Activated CD8-positive, alpha-beta T cell treated with anti-CD3 and anti-CD28 coated beads for 36 hours (primary cell): ENCODE measurements at regions not wholly inside any gene's neighbourhood (a gene's known extent, or its start where the extent isn't known, plus 50 kb on each side); places are given as distances from the start of the nearest gene placed in this dataset.

ENCODE experiments used
- ATAC-seq: fragments of 200-7000 bp; cut with Tn5 transposase; one replicate; pipeline ENCODE4 v1.10.0; 2021; ENCODE audit warnings: mild to moderate bottlenecking, moderate library complexity
- CTCF ChIA-PET: fragments of 350-600 bp; sonication (Branson Sonifier 250); formaldehyde crosslinking; loops from one replicate; lab custom pipeline; 2021; ENCODE audit warnings: antibody characterized with exemption; lab: Charles Lee
- POLR2A ChIA-PET: fragments of 350-600 bp; sonication (Branson Sonifier 250); formaldehyde crosslinking; loops from one replicate; lab custom pipeline; 2021; ENCODE audit warnings: antibody characterized with exemption; lab: Charles Lee
- DNase-seq: peaks from one replicate; pipeline ENCODE4 v3.0.0-alpha.2; 2020
- H3K27ac Mint-ChIP-seq: one replicate; pipeline ENCODE4 v1.8.0; 2021; ENCODE audit warnings: mild to moderate bottlenecking, mixed read lengths
- H3K27me3 Mint-ChIP-seq: one replicate; pipeline ENCODE4 v1.8.0; 2021; ENCODE audit warnings: mixed read lengths
- H3K36me3 Mint-ChIP-seq: one replicate; pipeline ENCODE4 v1.8.0; 2021; ENCODE audit warnings: low read depth, mixed read lengths
- H3K4me1 Mint-ChIP-seq: one replicate; pipeline ENCODE4 v1.8.0; 2021; ENCODE audit warnings: low read depth, mixed read lengths
- H3K4me3 Mint-ChIP-seq: one replicate; pipeline ENCODE4 v1.8.0; 2021; ENCODE audit warnings: mild to moderate bottlenecking, moderate library complexity, mixed read lengths
- H3K9me3 Mint-ChIP-seq: one replicate; pipeline ENCODE4 v1.8.0; 2021; ENCODE audit warnings: mixed read lengths
- intact Hi-C: fragments of 100-400 bp; cut with micrococcal nuclease; formaldehyde crosslinking; loops from one replicate; pipeline ENCODE4 v1.10.0; 2022
- TF ChIP-seq, protein P1 (sequence below): fragments of 200-600 bp; IDR thresholded peaks from one replicate; pipeline ENCODE4 v1.8.0; 2022; ENCODE audit warnings: antibody characterized with exemption, mild to moderate bottlenecking

DNA sequence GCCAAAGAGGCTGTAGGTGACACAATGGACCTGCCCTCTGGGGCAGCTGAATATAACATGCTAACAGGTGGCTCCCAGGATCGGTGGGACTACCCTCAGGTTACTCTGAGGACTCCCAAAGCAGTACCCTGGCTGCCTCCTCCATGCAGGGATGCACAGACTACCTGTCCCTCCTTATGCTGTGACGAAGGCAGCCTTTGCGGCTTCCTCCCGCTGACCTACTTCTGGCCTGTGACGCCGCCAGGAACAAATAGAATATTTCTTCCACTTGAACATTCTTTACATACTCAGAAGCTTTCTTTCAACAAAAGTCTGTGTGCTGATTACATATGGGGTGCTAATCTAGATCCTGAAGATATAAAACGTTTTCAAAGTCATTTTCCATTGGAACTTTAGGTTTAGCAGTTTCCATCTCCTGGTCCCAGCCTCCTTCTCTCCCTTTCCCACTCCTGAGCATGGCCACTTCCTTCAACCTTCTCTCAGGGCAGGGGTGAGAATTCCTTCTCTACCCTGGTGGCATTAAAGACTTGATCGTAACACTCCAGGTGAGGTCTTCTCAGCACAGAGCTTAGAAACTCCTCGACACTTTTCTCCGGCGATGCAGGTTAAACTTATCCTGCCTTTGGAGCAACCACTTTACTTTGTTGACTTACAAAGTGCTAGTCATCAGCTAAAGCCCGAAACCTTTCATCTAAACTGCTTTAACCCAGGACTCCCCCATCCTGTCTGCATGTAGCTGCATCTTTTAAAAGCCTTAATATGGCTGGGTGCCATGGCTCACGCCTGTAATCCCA lies 58.9 kb upstream of the STK17B start:
- Mint-ChIP-seq H3K36me3 (peaks cover 11% of the 10 kb centered on the region), H3K4me1 (peaks cover 88% of the 10 kb centered on the region), H3K27ac (peak overlapping the region; percentile 97), H3K9me3 (peaks cover 2% of the 10 kb centered on the region), H3K27me3 (no peaks in the 10 kb centered on the region), H3K4me3 (peak overlapping the region; percentile 64)
- ChIA-PET CTCF (interaction anchor here (0.7 to 9.2 kb wide), 6 partner anchors 10 to 66 kb away, joined by 3 to 65 read pairs (median 14); no protein-coding TSS in a partner anchor), POLR2A (interaction anchor here (0.6 to 6.6 kb wide), 12 partner anchors 11 to 77 kb away, joined by 3 to 47 read pairs (median 4); partner anchors contain the start of gene STK17B)
- TF ChIP-seq, protein P1, sequence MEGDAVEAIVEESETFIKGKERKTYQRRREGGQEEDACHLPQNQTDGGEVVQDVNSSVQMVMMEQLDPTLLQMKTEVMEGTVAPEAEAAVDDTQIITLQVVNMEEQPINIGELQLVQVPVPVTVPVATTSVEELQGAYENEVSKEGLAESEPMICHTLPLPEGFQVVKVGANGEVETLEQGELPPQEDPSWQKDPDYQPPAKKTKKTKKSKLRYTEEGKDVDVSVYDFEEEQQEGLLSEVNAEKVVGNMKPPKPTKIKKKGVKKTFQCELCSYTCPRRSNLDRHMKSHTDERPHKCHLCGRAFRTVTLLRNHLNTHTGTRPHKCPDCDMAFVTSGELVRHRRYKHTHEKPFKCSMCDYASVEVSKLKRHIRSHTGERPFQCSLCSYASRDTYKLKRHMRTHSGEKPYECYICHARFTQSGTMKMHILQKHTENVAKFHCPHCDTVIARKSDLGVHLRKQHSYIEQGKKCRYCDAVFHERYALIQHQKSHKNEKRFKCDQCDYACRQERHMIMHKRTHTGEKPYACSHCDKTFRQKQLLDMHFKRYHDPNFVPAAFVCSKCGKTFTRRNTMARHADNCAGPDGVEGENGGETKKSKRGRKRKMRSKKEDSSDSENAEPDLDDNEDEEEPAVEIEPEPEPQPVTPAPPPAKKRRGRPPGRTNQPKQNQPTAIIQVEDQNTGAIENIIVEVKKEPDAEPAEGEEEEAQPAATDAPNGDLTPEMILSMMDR: no peak
- intact Hi-C loops: no loop called here
- DNase-seq (peak; percentile 71), ATAC-seq (peak; percentile 34)

DNA sequence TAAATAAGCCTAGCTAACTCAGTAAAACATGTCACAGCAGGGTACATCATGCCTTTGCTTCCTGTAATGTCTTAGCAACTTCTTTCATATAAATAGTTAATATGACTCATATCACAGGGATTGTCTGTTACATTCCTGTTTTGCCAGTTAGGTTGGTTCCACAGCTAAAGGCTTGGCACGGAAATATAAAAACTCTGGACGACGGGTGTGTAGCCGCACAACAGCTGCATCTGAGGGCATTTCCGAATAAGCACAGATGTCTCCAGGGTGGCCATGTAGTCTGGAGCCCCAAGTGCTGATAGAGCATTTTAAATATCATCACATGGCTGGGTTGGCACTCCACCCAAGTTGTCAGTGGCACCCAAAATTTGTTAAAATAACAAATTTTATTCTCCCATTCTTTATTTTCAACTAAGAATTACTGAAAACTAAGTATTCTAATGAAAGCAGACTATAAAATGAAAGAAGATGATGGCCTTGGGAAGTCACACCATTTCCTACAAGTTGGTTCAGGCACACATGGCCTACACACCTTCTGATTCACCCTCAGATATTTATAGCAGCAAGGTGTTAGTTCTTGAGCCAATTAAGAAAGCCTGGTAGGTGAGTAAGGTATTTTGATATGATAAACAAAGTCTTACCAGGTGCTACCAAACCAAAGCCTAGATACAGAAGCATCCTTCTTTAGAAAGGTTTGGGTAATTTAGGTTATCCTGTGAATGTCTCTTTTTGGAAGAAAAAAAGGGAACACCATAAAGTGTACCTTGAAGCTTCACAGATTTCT lies 61.8 kb upstream of the STK17B start:
- ChIA-PET POLR2A (interaction anchor here (0.8 to 6.6 kb wide), 25 partner anchors 8 to 156 kb away, joined by 3 to 47 read pairs (median 5); partner anchors contain the start of gene STK17B), CTCF (interaction anchor here (0.8 to 9.2 kb wide), 13 partner anchors 7 to 155 kb away, joined by 3 to 65 read pairs (median 5); no protein-coding TSS in a partner anchor)
- Mint-ChIP-seq H3K27me3 (no peaks in the 10 kb centered on the region), H3K27ac (peak overlapping the region; percentile 96), H3K36me3 (peaks cover 28% of the 10 kb centered on the region), H3K4me1 (peaks cover 86% of the 10 kb centered on the region), H3K9me3 (peaks cover 8% of the 10 kb centered on the region), H3K4me3 (no peak overlapping the region)
- TF ChIP-seq, protein P1: no peak
- no peak for DNase-seq
- peak; percentile 39 for ATAC-seq
- intact Hi-C loops: no loop called here

DNA sequence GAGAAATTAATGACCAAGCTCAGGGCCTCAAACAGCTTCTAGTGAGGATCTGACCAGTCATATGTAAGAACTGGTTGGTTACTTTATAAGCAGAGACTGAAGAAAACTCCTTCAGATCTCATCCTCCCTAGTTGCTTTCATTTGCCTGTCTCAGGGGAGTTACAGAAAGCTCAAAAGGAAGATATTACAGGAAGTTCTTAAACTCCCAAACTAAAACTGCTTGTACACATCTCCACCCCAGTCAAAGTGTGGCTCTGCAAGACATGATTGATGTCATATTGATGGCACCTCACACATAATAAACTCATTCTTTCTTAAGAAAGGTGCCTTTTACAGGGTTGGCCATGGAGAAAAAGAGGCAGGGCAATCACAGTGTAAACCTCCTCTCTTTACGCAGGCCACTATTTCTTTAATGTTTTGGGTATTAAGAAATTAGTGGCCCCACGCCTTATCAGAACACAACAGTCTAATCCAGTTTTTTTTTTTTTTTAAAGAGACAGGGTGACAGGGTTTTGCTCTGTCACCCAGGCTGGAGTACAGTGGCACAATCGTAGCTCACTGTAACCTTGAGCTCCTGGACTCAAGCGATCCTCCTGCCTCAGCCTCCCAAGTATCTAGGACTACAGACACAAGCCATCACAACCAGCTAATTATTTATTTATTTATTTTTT lies 62.6 kb upstream of the STK17B start:
- H3K9me3 Mint-ChIP-seq: peaks cover 8% of the 10 kb centered on the region
- peak overlapping the region; percentile 96 for H3K27ac Mint-ChIP-seq
- intact Hi-C loops: loop anchor here (2.0 kb wide), 1 partner anchor 57 kb away; no protein-coding TSS in a partner anchor
- H3K4me1 Mint-ChIP-seq: peaks cover 86% of the 10 kb centered on the region
- ChIA-PET CTCF (interaction anchor here (0.8 to 9.2 kb wide), 15 partner anchors 9 to 167 kb away, joined by 3 to 65 read pairs (median 5); no protein-coding TSS in a partner anchor), POLR2A (interaction anchor here (0.8 to 6.6 kb wide), 20 partner anchors 8 to 157 kb away, joined by 3 to 47 read pairs (median 5); partner anchors contain the start of gene STK17B)
- no peak for DNase-seq
- H3K27me3 Mint-ChIP-seq: no peaks in the 10 kb centered on the region
- peak overlapping the region; percentile 6 for H3K4me3 Mint-ChIP-seq
- peaks cover 34% of the 10 kb centered on the region for H3K36me3 Mint-ChIP-seq
- peak; percentile 26 for ATAC-seq
- TF ChIP-seq, protein P1: no peak

DNA sequence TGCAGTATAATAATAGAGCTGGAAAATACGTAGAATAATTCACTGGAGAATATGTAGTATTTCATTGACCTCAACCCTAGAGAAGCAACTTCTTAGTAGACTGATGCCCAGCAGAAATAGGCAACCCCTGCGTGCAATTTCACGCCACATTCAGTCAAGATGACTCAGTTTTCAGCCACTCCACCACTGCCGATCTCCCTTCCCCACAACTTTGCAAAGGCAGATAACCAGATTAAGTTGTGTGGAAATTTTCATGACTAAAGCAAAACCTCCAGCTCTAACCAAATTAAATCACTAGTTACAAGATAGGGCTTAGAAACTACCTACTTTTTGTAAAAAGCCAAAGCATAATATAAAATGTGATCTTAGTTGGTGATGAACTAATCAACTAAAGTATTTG lies 63.3 kb upstream of the STK17B start:
- TF ChIP-seq, protein P1: no peak
- intact Hi-C loops: loop anchor here (2.0 kb wide), 1 partner anchor 58 kb away; no protein-coding TSS in a partner anchor
- Mint-ChIP-seq H3K27ac (peak overlapping the region; percentile 96), H3K36me3 (peaks cover 36% of the 10 kb centered on the region), H3K9me3 (peaks cover 8% of the 10 kb centered on the region), H3K4me3 (peak overlapping the region; percentile 44), H3K27me3 (no peaks in the 10 kb centered on the region), H3K4me1 (peaks cover 87% of the 10 kb centered on the region)
- ChIA-PET CTCF (interaction anchor here (0.8 to 9.2 kb wide), 12 partner anchors 15 to 168 kb away, joined by 3 to 65 read pairs (median 4); no protein-coding TSS in a partner anchor), POLR2A (interaction anchor here (0.8 to 6.6 kb wide), 15 partner anchors 10 to 68 kb away, joined by 3 to 47 read pairs (median 6); partner anchors contain the start of gene STK17B)
- peak; percentile 85 for DNase-seq
- ATAC-seq: peak; percentile 52
